OCI-LY7 (cell line): ENCODE measurements at regions not wholly inside any gene's neighbourhood (a gene's known extent, or its start where the extent isn't known, plus 50 kb on each side); places are given as distances from the start of the nearest gene placed in this dataset.

ENCODE experiments used
- BruUV-seq: library from RNA; stranded (reverse); fragments of 400-500 nt; replicated peaks from 2 replicates; lab custom pipeline; 2021; lab: Mats Ljungman, UMichigan
- CTCF ChIA-PET: fragments of 300-600 bp; sonication (Branson Sonifier 250); formaldehyde crosslinking; loops from one replicate; lab custom pipeline; 2022; ENCODE audit warnings: antibody characterized with exemption; ENCODE audit not compliant: unreplicated experiment; lab: Charles Lee
- POLR2A ChIA-PET: fragments of 300-600 bp; sonication (Branson Sonifier 250); formaldehyde crosslinking; loops from one replicate; lab custom pipeline; 2022; ENCODE audit warnings: antibody characterized with exemption; lab: Charles Lee
- DNase-seq: peaks from one replicate; pipeline ENCODE4 v3.0.0-alpha.2; 2015; ENCODE audit warnings: low spot score
- H2AFZ ChIP-seq: fragments of 200-600 bp; sonication (generic), shearing (Covaris generic); 2 replicates; pipeline ENCODE4 v1.6.1; 2014; ENCODE audit warnings: mild to moderate bottlenecking, antibody characterized with exemption, low read length, moderate library complexity
- H3K27ac ChIP-seq: fragments of 200-600 bp; sonication (generic); 2 replicates; pipeline ENCODE4 v1.5.1; 2014; ENCODE audit warnings: mixed run types, low read depth, mild to moderate bottlenecking, moderate library complexity, low read length, inconsistent platforms; ENCODE audit not compliant: poor library complexity, severe bottlenecking
- H3K36me3 ChIP-seq: fragments of 200-600 bp; sonication (generic); 2 replicates; pipeline ENCODE4 v1.6.1; 2014; ENCODE audit warnings: mild to moderate bottlenecking, antibody characterized with exemption, low read length, moderate library complexity, mixed read lengths; ENCODE audit not compliant: insufficient read depth
- H3K4me1 ChIP-seq: fragments of 200-600 bp; sonication (generic); 2 replicates; pipeline ENCODE4 v1.5.1; 2014; ENCODE audit warnings: mild to moderate bottlenecking, low read length; ENCODE audit not compliant: insufficient read depth, poor library complexity, severe bottlenecking
- H3K4me2 ChIP-seq: fragments of 200-600 bp; sonication (generic); 2 replicates; pipeline ENCODE4 v1.6.1; 2014; ENCODE audit warnings: mild to moderate bottlenecking, low read length
- H3K4me3 ChIP-seq: fragments of 200-600 bp; sonication (generic); 2 replicates; pipeline ENCODE4 v1.5.1; 2014; ENCODE audit warnings: mild to moderate bottlenecking, low read depth, low read length; ENCODE audit not compliant: poor library complexity, severe bottlenecking
- H3K79me2 ChIP-seq: fragments of 200-600 bp; sonication (generic); 2 replicates; pipeline ENCODE4 v1.6.1; 2016; ENCODE audit warnings: low read depth, mild to moderate bottlenecking, low read length, moderate library complexity, mixed read lengths; ENCODE audit not compliant: insufficient read depth
- H3K9me2 ChIP-seq: fragments of 200-600 bp; sonication (generic); 2 replicates; pipeline ENCODE4 v1.6.1; 2016; ENCODE audit warnings: mild to moderate bottlenecking, low read length, mixed read lengths; ENCODE audit not compliant: insufficient read depth
- H3K9me3 ChIP-seq: fragments of 200-600 bp; sonication (generic); 2 replicates; pipeline ENCODE4 v1.6.1; 2014; ENCODE audit warnings: mild to moderate bottlenecking, mixed run types, low read length, mixed read lengths
- H4K20me1 ChIP-seq: fragments of 200-600 bp; sonication (generic); 2 replicates; pipeline ENCODE4 v1.6.1; 2014; ENCODE audit warnings: mild to moderate bottlenecking, antibody characterized with exemption, low read length, moderate library complexity, mixed read lengths; ENCODE audit not compliant: insufficient read depth
- EZH2phosphoT487 ChIP-seq: fragments of 200-600 bp; sonication (generic); IDR thresholded peaks from 2 replicates; pipeline ENCODE4 v1.6.1; 2018; ENCODE audit warnings: low read depth, borderline replicate concordance, mild to moderate bottlenecking, mixed run types, antibody characterized with exemption, low read length, moderate library complexity, mixed read lengths
- intact Hi-C: fragments of 100-400 bp; cut with micrococcal nuclease; formaldehyde crosslinking; loops from one replicate; pipeline ENCODE4 v1.10.0; 2022; ENCODE audit not compliant: unreplicated experiment
- TF ChIP-seq, protein P1 (sequence below): fragments of 200-600 bp; sonication (generic); conservative IDR thresholded peaks from 2 replicates; pipeline ENCODE4 v1.5.1; 2014; ENCODE audit warnings: mild to moderate bottlenecking, antibody characterized with exemption, low read length, moderate library complexity, mixed read lengths

DNA sequence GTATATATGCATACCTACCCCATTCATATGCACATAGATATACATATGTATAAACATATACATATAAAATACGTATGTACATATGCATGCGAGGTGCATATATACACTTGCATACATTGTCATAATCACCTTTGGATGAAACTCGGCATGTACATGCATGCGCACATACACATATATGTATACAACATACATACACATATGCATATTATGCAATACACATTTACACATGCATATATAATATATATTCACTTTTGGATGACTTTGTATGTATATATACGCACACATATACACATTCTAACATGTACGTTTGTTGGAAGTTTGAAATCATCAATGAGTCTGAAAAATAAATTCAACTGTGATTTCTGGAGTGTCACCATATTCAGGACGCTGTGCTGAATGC lies 401.6 kb upstream of the TBX3 start:
- H2AFZ ChIP-seq, result no peak overlapping the region
- H3K27ac ChIP-seq, result no peak overlapping the region
- BruUV-seq, result no TSS peak
- ChIA-PET CTCF (interaction anchor here (0.5 kb wide), 1 partner anchor 8 kb away, joined by 15 read pairs; no protein-coding TSS in a partner anchor), POLR2A (no interaction called here)
- no peak overlapping the region for H3K4me2 ChIP-seq
- H4K20me1 ChIP-seq, result no peaks in the 10 kb centered on the region
- TF ChIP-seq EZH2phosphoT487, result no peak
- TF ChIP-seq, protein P1, sequence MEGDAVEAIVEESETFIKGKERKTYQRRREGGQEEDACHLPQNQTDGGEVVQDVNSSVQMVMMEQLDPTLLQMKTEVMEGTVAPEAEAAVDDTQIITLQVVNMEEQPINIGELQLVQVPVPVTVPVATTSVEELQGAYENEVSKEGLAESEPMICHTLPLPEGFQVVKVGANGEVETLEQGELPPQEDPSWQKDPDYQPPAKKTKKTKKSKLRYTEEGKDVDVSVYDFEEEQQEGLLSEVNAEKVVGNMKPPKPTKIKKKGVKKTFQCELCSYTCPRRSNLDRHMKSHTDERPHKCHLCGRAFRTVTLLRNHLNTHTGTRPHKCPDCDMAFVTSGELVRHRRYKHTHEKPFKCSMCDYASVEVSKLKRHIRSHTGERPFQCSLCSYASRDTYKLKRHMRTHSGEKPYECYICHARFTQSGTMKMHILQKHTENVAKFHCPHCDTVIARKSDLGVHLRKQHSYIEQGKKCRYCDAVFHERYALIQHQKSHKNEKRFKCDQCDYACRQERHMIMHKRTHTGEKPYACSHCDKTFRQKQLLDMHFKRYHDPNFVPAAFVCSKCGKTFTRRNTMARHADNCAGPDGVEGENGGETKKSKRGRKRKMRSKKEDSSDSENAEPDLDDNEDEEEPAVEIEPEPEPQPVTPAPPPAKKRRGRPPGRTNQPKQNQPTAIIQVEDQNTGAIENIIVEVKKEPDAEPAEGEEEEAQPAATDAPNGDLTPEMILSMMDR, result no peak
- no peaks in the 10 kb centered on the region for H3K79me2 ChIP-seq
- H3K9me3 ChIP-seq, result no peaks in the 10 kb centered on the region
- no peak for DNase-seq
- intact Hi-C loops, result no loop called here
- no peaks in the 10 kb centered on the region for H3K9me2 ChIP-seq
- no peaks in the 10 kb centered on the region for H3K36me3 ChIP-seq
- no peaks in the 10 kb centered on the region for H3K4me1 ChIP-seq
- no peak overlapping the region for H3K4me3 ChIP-seq

DNA sequence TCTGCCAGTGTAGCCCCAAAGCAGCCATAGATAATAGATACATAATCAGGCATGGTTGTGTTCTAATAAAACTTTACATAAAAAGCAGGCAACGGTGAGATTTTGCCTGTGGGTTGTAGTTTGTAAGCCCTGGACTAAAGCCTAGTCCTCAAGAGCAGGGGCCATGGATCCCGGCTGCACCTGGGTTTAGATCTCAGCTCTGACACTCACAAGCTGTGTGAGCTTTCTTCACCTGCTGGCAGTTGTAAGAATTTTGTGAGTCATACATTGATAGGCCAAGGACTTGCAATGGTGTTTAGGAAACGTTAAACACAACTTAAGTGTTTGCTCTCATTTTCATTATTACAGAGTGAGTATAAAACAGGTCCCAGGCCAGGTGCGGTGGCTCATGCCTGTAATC lies 395.8 kb upstream of the TBX3 start:
- intact Hi-C loops, result no loop called here
- H2AFZ ChIP-seq, result no peak overlapping the region
- CTCF ChIA-PET, result no interaction called here
- no peak overlapping the region for H3K4me2 ChIP-seq
- TF ChIP-seq EZH2phosphoT487, result no peak
- TF ChIP-seq, protein P1, result no peak
- H3K27ac ChIP-seq, result no peak overlapping the region
- POLR2A ChIA-PET, result no interaction called here
- DNase-seq, result no peak
- no peaks in the 10 kb centered on the region for H4K20me1 ChIP-seq
- no peaks in the 10 kb centered on the region for H3K4me1 ChIP-seq
- H3K9me3 ChIP-seq, result no peaks in the 10 kb centered on the region
- no peak overlapping the region for H3K4me3 ChIP-seq
- BruUV-seq, result no TSS peak
- H3K36me3 ChIP-seq, result no peaks in the 10 kb centered on the region
- H3K79me2 ChIP-seq, result no peaks in the 10 kb centered on the region
- no peaks in the 10 kb centered on the region for H3K9me2 ChIP-seq

DNA sequence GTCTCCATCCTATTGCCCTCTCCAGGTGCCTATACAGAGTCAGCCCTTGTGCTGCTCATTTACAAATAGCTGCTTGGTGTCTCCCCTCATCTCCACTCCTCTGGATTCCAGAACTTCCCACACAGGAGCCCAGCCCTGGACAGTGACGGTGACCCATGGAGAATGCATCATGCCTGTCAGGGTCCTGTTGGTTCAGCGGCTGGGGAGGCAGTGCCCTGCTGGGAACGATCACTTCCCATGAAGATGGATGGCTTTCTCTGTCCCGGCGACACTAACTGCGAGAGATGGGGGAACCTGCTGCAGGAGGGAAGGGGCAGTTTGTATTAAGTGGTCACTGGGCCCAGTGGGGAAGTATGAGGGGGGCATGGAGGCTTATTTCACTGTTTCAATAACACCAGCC lies 395.0 kb upstream of the TBX3 start:
- POLR2A ChIA-PET, result no interaction called here
- H3K36me3 ChIP-seq, result no peaks in the 10 kb centered on the region

More for the DNA sequence above, 395.0 kb upstream of the TBX3 start:
- Histone ChIP-seq H3K9me3 (no peaks in the 10 kb centered on the region), H3K4me3 (no peak overlapping the region), H3K4me2 (no peak overlapping the region), H3K79me2 (no peaks in the 10 kb centered on the region), H3K27ac (no peak overlapping the region), H3K4me1 (no peaks in the 10 kb centered on the region), H4K20me1 (no peaks in the 10 kb centered on the region), H2AFZ (no peak overlapping the region), H3K9me2 (no peaks in the 10 kb centered on the region)
- DNase-seq, result no peak
- no peak for TF ChIP-seq EZH2phosphoT487
- TF ChIP-seq, protein P1, result no peak
- intact Hi-C loops, result no loop called here
- CTCF ChIA-PET, result no interaction called here
- no TSS peak for BruUV-seq
